WTC11 (cell line): ENCODE measurements at regions not wholly inside any gene's neighbourhood (a gene's known extent, or its start where the extent isn't known, plus 50 kb on each side); places are given as distances from the start of the nearest gene placed in this dataset.

Experiments used
- ATF3 ChIP-seq: sonication (generic); formaldehyde crosslinking; conservative IDR thresholded peaks from 2 replicates; pipeline ENCODE4 v1.8.1; 2022; ENCODE audit warnings: mild to moderate bottlenecking, missing genetic modification reagents
- CTCF ChIP-seq: fragments of 200-600 bp; IDR thresholded peaks from 2 replicates; pipeline ENCODE4 v1.8.0; 2022; ENCODE audit warnings: antibody characterized with exemption
- ERG ChIP-seq: fragments of 250-450 bp; sonication (Bioruptor Pico); IDR thresholded peaks from 2 replicates; pipeline ENCODE4 v1.8.0; 2021; ENCODE audit warnings: mild to moderate bottlenecking
- ETV6 ChIP-seq: sonication (generic); formaldehyde crosslinking; IDR thresholded peaks from 2 replicates; pipeline ENCODE4 v1.8.1; 2022; ENCODE audit warnings: mild to moderate bottlenecking, missing genetic modification reagents
- FOXJ3 ChIP-seq: sonication (generic); formaldehyde crosslinking; IDR thresholded peaks from 2 replicates; pipeline ENCODE4 v1.9.0; 2021; ENCODE audit warnings: missing genetic modification reagents, mild to moderate bottlenecking, borderline replicate concordance
- FOXP4 ChIP-seq: sonication (generic); formaldehyde crosslinking; IDR thresholded peaks from 2 replicates; pipeline ENCODE4 v1.8.0; 2022; ENCODE audit warnings: mild to moderate bottlenecking, missing genetic modification reagents
- JUN ChIP-seq: sonication (generic); formaldehyde crosslinking; IDR thresholded peaks from 2 replicates; pipeline ENCODE4 v1.8.0; 2023; ENCODE audit warnings: mild to moderate bottlenecking, missing genetic modification reagents
- KAT7 ChIP-seq: sonication (generic); formaldehyde crosslinking; IDR thresholded peaks from 2 replicates; pipeline ENCODE4 v1.8.1; 2023; ENCODE audit warnings: missing genetic modification reagents, mild to moderate bottlenecking, borderline replicate concordance
- MAX ChIP-seq: sonication (generic); formaldehyde crosslinking; IDR thresholded peaks from 2 replicates; pipeline ENCODE4 v1.8.0; 2022; ENCODE audit warnings: mild to moderate bottlenecking, missing genetic modification reagents
- ZBTB21 ChIP-seq: sonication (generic); formaldehyde crosslinking; IDR thresholded peaks from 2 replicates; pipeline ENCODE4 v1.8.1; 2023; ENCODE audit warnings: mild to moderate bottlenecking, missing genetic modification reagents, borderline replicate concordance
- ZNF232 ChIP-seq: sonication (generic); formaldehyde crosslinking; IDR thresholded peaks from 2 replicates; pipeline ENCODE4 v1.8.0; 2022; ENCODE audit warnings: mild to moderate bottlenecking, missing genetic modification reagents
- ZNF317 ChIP-seq: sonication (generic); formaldehyde crosslinking; IDR thresholded peaks from 2 replicates; pipeline ENCODE4 v1.8.1; 2023; ENCODE audit warnings: low read depth, mild to moderate bottlenecking, moderate library complexity, missing genetic modification reagents, borderline replicate concordance
- TF ChIP-seq, protein P1 (sequence below): sonication (generic); formaldehyde crosslinking; IDR thresholded peaks from 2 replicates; pipeline ENCODE4 v1.8.1; 2023; ENCODE audit warnings: mild to moderate bottlenecking, missing genetic modification reagents, moderate library complexity
- TF ChIP-seq, protein P2 (sequence below): sonication (generic); formaldehyde crosslinking; IDR thresholded peaks from 2 replicates; pipeline ENCODE4 v1.8.0; 2022; ENCODE audit warnings: mild to moderate bottlenecking, missing genetic modification reagents

GRCh38 chr3:44173263-44173662 is 68.4 kb upstream of the TOPAZ1 start:
- TF ChIP-seq CTCF (no peak), ETV6 (CRISPR knock-in tag) (no peak), JUN (CRISPR knock-in tag) (no peak), MAX (CRISPR knock-in tag) (no peak), FOXP4 (CRISPR knock-in tag) (no peak), KAT7 (CRISPR knock-in tag) (no peak), ZBTB21 (CRISPR knock-in tag) (no peak), ZNF317 (no peak), ERG (no peak), FOXJ3 (no peak), ATF3 (CRISPR knock-in tag) (no peak), ZNF232 (CRISPR knock-in tag) (no peak)
- TF ChIP-seq, protein P1, sequence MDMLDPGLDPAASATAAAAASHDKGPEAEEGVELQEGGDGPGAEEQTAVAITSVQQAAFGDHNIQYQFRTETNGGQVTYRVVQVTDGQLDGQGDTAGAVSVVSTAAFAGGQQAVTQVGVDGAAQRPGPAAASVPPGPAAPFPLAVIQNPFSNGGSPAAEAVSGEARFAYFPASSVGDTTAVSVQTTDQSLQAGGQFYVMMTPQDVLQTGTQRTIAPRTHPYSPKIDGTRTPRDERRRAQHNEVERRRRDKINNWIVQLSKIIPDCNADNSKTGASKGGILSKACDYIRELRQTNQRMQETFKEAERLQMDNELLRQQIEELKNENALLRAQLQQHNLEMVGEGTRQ = no peak
- TF ChIP-seq, protein P2, sequence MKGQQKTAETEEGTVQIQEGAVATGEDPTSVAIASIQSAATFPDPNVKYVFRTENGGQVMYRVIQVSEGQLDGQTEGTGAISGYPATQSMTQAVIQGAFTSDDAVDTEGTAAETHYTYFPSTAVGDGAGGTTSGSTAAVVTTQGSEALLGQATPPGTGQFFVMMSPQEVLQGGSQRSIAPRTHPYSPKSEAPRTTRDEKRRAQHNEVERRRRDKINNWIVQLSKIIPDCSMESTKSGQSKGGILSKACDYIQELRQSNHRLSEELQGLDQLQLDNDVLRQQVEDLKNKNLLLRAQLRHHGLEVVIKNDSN (CRISPR knock-in tag) = no peak
